ENCODE measurements at regions not wholly inside any gene's neighbourhood (a gene's known extent, or its start where the extent isn't known, plus 50 kb on each side); places are given as distances from the start of the nearest gene placed in this dataset.

DNA sequence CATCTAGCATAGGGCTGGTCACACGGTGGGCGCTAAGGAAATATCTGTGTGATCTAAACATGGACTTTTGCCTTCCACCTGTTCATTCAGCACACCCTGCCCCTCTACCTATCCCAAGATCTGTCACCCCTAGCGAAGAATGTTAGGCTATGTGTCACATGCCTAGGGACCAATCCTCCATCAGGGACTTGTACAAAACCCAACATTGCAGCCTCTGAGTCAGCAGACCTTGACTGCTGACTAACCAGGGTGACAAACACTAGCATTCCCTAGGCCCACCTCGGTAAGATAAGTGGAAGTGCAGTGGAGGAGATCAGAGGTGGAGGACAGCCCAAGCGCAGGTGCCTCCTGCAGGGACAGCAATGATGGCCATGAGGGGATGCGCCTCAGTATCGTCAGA lies 99.2 kb downstream of the SOX11 start:
- Histone ChIP-seq H3K27me3 (ENCODE audit: insufficient read depth, low read length) (no peaks in the 10 kb centered on the region), H3K27ac (ENCODE audit: low read length) (no peak overlapping the region), H3K4me1 (ENCODE audit: insufficient read depth, low read length) (no peaks in the 10 kb centered on the region), H3K9ac (ENCODE audit: low read depth, low read length) (no peak overlapping the region), H3K4me3 (ENCODE audit: low read length) (no peak overlapping the region), H3K9me3 (ENCODE audit: insufficient read depth, low read depth, low read length) (peaks cover 17% of the 10 kb centered on the region), H3K36me3 (ENCODE audit: insufficient read depth, low read depth, low read length) (no peaks in the 10 kb centered on the region)

DNA sequence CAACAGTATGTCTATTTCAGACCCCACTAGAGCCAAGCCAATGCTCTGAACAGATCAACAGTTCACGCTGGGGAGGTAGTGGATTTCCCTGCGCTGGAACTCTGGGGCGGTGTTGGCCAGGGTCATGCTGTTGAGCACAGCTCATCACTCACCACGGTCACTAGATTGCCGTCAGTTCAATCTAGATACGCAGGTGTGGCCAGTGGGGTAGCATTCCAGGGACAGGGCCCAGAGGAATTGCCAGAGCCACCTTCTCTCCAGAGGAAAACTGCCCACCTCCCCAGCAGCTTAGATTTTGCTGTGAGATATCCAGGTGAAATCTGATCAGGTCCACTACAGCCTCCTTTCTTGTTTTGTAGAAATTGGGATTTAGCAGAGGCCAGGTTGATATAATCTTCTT lies 101.8 kb downstream of the SOX11 start:
- Histone ChIP-seq H3K36me3 (ENCODE audit: insufficient read depth, low read depth, low read length) (no peaks in the 10 kb centered on the region), H3K27me3 (ENCODE audit: insufficient read depth, low read length) (no peaks in the 10 kb centered on the region), H3K4me1 (ENCODE audit: insufficient read depth, low read length) (no peaks in the 10 kb centered on the region), H3K4me3 (ENCODE audit: low read length) (no peak overlapping the region), H3K27ac (ENCODE audit: low read length) (no peak overlapping the region), H3K9ac (ENCODE audit: low read depth, low read length) (no peak overlapping the region), H3K9me3 (ENCODE audit: insufficient read depth, low read depth, low read length) (peaks cover 5% of the 10 kb centered on the region; the same call in 1 of the 2 replicates)

DNA sequence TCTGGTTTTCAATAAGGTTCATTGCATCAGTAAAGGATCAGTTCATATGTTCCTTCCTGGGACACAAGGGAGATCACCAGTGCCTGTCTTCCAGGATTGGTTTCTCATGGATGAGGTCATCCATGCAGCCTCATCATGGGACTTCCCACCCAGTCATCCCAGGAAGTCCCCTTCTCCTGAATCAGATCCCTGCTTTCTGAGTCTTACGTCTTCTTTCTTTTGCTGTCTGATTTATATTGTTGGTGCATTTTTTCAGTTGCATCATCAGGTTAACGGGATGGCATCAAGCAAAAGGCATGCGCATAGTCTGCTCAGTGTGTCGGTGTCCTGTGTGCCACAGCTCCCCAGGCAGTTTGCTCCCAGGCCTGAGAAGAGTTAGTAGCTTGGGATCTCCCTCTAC lies 105.9 kb downstream of the SOX11 start:
- Histone ChIP-seq H3K36me3 (ENCODE audit: insufficient read depth, low read depth, low read length) (no peaks in the 10 kb centered on the region), H3K4me3 (ENCODE audit: low read length) (no peak overlapping the region), H3K9ac (ENCODE audit: low read depth, low read length) (no peak overlapping the region), H3K27ac (ENCODE audit: low read length) (no peak overlapping the region), H3K27me3 (ENCODE audit: insufficient read depth, low read length) (no peaks in the 10 kb centered on the region), H3K9me3 (ENCODE audit: insufficient read depth, low read depth, low read length) (peaks cover 16% of the 10 kb centered on the region), H3K4me1 (ENCODE audit: insufficient read depth, low read length) (no peaks in the 10 kb centered on the region; the same call in 1 of the 2 replicates)

DNA sequence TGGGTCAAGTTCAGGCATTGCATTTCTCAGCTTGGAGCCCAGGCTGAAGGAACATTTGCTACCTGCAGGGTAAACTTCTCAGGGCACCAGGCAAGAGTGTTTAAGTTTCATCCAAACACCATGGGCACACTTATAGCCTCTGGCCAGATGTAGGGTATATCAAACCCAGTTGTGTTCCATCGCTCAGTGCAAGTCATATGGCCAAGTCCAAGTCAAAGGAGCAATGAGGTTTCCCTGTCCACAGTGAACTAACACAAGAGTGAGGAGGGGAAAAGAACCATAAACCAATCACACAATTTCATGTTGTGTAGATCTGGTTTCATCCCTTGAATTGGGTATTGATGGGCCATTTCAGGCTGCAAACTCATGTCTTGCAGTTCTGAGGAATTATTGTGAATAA lies 107.2 kb downstream of the SOX11 start:
- H3K9ac ChIP-seq (ENCODE audit: low read depth, low read length), result no peak overlapping the region

DNA sequence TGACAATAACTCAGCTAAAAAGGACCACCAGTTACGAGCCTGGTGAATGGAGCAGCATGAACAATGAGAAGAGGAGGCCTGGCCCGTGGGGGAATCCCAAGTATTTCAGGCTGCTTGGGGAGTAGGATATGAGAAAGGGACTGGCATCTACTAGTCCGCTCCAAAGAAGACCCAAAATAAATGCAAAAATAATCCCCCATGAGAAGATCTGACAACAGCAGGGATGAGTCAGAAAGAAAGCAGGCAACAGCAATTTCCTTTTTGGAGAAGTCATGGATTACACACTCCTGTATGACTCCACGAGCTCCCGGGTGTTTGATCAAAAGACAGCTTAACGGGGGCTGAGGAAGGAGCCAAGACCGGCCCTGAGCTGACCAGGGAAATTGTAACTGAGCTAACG lies 111.4 kb downstream of the SOX11 start:
- Histone ChIP-seq H3K9me3 (ENCODE audit: insufficient read depth, low read depth, low read length) (peaks cover 16% of the 10 kb centered on the region), H3K4me1 (ENCODE audit: insufficient read depth, low read length) (peaks cover 6% of the 10 kb centered on the region; the same call in 1 of the 2 replicates), H3K4me3 (ENCODE audit: low read length) (no peak overlapping the region), H3K27me3 (ENCODE audit: insufficient read depth, low read length) (no peaks in the 10 kb centered on the region), H3K36me3 (ENCODE audit: insufficient read depth, low read depth, low read length) (no peaks in the 10 kb centered on the region), H3K27ac (ENCODE audit: low read length) (no peak overlapping the region), H3K9ac (ENCODE audit: low read depth, low read length) (no peak overlapping the region)

More for the DNA sequence above, 107.2 kb downstream of the SOX11 start:
- Histone ChIP-seq H3K27ac (ENCODE audit: low read length) (no peak overlapping the region), H3K27me3 (ENCODE audit: insufficient read depth, low read length) (no peaks in the 10 kb centered on the region), H3K4me3 (ENCODE audit: low read length) (no peak overlapping the region), H3K4me1 (ENCODE audit: insufficient read depth, low read length) (peaks cover 6% of the 10 kb centered on the region; the same call in 1 of the 2 replicates), H3K36me3 (ENCODE audit: insufficient read depth, low read depth, low read length) (no peaks in the 10 kb centered on the region), H3K9me3 (ENCODE audit: insufficient read depth, low read depth, low read length) (peaks cover 16% of the 10 kb centered on the region)

DNA sequence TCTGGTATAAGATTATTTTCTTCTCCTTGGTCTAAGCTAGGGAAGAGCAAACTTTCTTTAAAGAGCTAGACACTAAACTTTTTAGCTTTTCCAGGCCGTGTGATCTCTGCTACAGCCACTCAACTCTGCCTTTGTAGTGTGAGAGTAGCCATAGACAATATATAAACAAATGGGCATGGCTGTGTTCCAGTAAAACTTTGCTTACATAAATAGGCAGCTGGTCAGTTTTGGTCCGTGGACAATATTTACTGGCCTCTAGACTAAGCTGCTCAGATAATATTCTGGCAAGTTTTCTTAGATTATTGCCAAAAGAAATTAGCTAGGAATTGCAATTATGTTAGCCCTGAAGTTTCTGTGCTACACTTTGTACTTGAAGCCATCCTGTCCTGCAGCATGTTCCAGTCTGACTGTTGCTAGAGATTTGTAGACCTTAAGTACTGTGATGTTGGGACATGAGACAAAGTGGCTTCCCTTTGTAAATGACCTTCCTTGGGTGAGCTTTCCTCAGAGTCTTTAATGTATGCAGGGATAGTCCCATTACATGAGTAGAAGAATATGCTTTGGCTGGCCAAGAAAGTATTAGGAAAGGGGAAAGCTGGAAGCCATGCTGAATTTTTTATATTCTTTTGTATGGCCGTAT lies 126.9 kb downstream of the SOX11 start:
- Histone ChIP-seq H3K27me3 (ENCODE audit: insufficient read depth, low read length) (no peaks in the 10 kb centered on the region), H3K9ac (ENCODE audit: low read depth, low read length) (no peak overlapping the region), H3K4me1 (ENCODE audit: insufficient read depth, low read length) (peaks cover 3% of the 10 kb centered on the region; the same call in 1 of the 2 replicates)

DNA sequence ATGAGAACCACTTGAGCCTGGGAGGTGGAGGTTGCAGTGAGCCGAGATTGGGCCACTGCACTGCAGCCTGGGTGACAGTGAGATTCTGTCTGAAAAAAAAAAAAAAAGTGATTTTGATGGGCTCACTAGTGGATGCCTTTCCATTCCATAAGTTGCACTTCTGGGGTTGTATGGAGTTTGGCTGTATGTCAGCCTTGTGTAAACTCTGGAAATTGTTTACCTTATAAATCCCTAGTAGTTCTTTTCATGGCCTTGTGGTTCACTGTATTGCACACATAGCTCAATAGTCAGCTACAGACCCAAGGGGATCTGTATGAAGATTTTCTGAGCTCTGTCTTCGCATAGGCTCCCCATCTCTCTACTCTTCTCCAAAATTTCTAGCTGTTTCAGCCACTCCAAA lies 131.9 kb downstream of the SOX11 start:
- Histone ChIP-seq H3K36me3 (ENCODE audit: insufficient read depth, low read depth, low read length) (no peaks in the 10 kb centered on the region), H3K4me1 (ENCODE audit: insufficient read depth, low read length) (peaks cover 3% of the 10 kb centered on the region; the same call in 1 of the 2 replicates), H3K27me3 (ENCODE audit: insufficient read depth, low read length) (no peaks in the 10 kb centered on the region), H3K9ac (ENCODE audit: low read depth, low read length) (no peak overlapping the region), H3K9me3 (ENCODE audit: insufficient read depth, low read depth, low read length) (peaks cover 12% of the 10 kb centered on the region), H3K4me3 (ENCODE audit: low read length) (no peak overlapping the region), H3K27ac (ENCODE audit: low read length) (no peak overlapping the region)

More for the DNA sequence above, 126.9 kb downstream of the SOX11 start:
- Histone ChIP-seq H3K9me3 (ENCODE audit: insufficient read depth, low read depth, low read length) (no peaks in the 10 kb centered on the region), H3K4me3 (ENCODE audit: low read length) (no peak overlapping the region), H3K27ac (ENCODE audit: low read length) (no peak overlapping the region), H3K36me3 (ENCODE audit: insufficient read depth, low read depth, low read length) (no peaks in the 10 kb centered on the region)

DNA sequence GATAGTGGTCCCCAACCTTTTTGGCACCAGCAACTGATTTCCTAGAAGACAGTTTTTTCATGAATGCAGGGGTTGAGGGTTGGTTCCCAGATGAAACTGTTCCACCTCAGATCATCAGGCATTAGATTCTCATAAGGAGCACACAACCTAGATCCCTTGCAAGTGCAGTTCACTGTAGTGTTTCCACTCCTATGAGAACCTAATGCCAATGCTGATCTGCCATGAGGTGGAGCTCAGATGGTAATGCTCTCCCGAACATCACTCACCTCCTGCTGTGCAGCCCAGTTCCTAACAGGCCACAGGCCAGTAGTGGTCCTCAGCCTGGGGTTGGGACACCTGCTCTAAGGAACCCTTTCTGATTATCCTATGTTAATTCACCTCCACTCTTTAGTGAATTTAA lies 133.5 kb downstream of the SOX11 start:
- Histone ChIP-seq H3K27me3 (ENCODE audit: insufficient read depth, low read length) (no peaks in the 10 kb centered on the region), H3K4me3 (ENCODE audit: low read length) (no peak overlapping the region), H3K36me3 (ENCODE audit: insufficient read depth, low read depth, low read length) (no peaks in the 10 kb centered on the region), H3K4me1 (ENCODE audit: insufficient read depth, low read length) (peaks cover 3% of the 10 kb centered on the region; the same call in 1 of the 2 replicates), H3K27ac (ENCODE audit: low read length) (no peak overlapping the region), H3K9me3 (ENCODE audit: insufficient read depth, low read depth, low read length) (peaks cover 12% of the 10 kb centered on the region), H3K9ac (ENCODE audit: low read depth, low read length) (no peak overlapping the region)

DNA sequence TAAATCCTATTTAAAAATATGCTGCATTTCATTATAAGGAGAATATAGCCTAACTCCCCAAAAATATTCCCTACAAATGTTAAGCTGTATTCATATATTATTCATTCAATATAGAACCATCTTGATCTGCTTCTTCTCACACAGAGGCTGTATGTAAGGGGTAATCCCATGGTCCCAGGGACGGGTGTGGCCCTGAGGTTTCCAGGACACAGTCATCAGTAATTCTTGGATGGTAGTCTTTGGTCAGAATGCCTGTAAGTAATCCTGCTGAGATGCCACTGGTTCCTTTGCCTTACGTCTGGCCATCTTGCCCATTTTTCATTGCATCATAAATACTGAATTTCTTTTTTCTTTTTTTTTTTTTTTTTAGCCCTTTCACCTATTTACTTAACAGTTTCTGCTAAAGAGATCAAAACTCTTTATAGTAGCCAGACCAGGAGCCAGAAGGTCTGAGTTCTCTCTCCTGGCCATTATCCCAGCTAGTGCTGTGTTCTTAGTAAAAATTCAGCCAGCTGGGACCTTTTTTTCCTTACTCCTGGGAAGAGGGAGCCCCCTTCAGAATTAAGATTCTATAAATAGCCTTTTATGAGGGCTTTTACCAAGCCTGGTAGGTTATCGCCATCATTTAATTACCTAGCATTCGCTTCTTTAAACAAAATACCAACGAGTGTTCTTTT lies 134.9 kb downstream of the SOX11 start:
- Histone ChIP-seq H3K27me3 (ENCODE audit: insufficient read depth, low read length) (no peaks in the 10 kb centered on the region), H3K9me3 (ENCODE audit: insufficient read depth, low read depth, low read length) (peaks cover 12% of the 10 kb centered on the region), H3K9ac (ENCODE audit: low read depth, low read length) (no peak overlapping the region), H3K4me1 (ENCODE audit: insufficient read depth, low read length) (no peaks in the 10 kb centered on the region), H3K4me3 (ENCODE audit: low read length) (no peak overlapping the region), H3K36me3 (ENCODE audit: insufficient read depth, low read depth, low read length) (no peaks in the 10 kb centered on the region), H3K27ac (ENCODE audit: low read length) (no peak overlapping the region)

DNA sequence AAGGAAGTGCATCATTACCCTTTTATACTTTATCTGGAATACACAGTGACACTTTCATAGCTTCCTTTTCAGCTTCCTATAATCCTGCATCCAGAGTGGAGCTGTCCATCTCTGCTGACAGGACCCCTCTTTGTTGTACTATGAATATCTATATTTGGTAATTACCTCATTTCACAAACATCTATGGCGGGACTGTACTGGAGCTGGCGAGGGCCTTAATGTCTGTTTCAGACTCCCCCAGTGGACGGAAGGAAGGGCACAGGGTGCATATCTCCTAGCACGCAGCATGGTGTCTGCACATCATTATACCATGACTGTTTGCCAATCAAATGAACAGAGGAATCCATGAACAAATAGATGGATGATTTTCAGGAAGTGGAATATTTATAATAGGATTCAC lies 142.3 kb downstream of the SOX11 start:
- Histone ChIP-seq H3K9ac (ENCODE audit: low read depth, low read length) (no peak overlapping the region), H3K27me3 (ENCODE audit: insufficient read depth, low read length) (no peaks in the 10 kb centered on the region), H3K4me3 (ENCODE audit: low read length) (no peak overlapping the region), H3K27ac (ENCODE audit: low read length) (no peak overlapping the region), H3K4me1 (ENCODE audit: insufficient read depth, low read length) (no peaks in the 10 kb centered on the region), H3K36me3 (ENCODE audit: insufficient read depth, low read depth, low read length) (no peaks in the 10 kb centered on the region), H3K9me3 (ENCODE audit: insufficient read depth, low read depth, low read length) (no peaks in the 10 kb centered on the region)

DNA sequence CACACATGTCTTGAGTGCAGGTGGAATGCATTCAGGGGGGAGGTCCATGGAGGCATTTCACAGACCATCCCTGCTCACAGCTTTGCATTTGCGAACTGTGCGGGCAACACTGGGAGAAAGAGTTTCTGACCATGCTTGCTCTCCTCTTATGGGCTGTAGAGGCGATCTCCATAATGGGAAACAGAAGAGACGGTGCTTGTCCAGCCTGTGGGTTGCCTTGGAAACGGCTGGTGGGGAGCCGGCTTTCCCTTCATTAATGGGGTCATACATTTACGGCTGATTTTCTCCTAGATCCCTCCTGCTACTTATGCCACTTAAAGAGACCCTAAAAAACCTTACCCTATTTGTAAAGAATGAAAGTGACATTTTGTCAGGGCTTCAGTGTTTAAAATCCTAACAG lies 147.4 kb downstream of the SOX11 start:
- no peak overlapping the region for H3K9ac ChIP-seq (ENCODE audit: low read depth, low read length)
- no peaks in the 10 kb centered on the region for H3K4me1 ChIP-seq (ENCODE audit: insufficient read depth, low read length)
- H3K4me3 ChIP-seq (ENCODE audit: low read length), result no peak overlapping the region
- H3K27ac ChIP-seq (ENCODE audit: low read length), result no peak overlapping the region
- no peaks in the 10 kb centered on the region for H3K27me3 ChIP-seq (ENCODE audit: insufficient read depth, low read length)
- no peaks in the 10 kb centered on the region for H3K9me3 ChIP-seq (ENCODE audit: insufficient read depth, low read depth, low read length)
- no peaks in the 10 kb centered on the region for H3K36me3 ChIP-seq (ENCODE audit: insufficient read depth, low read depth, low read length)

DNA sequence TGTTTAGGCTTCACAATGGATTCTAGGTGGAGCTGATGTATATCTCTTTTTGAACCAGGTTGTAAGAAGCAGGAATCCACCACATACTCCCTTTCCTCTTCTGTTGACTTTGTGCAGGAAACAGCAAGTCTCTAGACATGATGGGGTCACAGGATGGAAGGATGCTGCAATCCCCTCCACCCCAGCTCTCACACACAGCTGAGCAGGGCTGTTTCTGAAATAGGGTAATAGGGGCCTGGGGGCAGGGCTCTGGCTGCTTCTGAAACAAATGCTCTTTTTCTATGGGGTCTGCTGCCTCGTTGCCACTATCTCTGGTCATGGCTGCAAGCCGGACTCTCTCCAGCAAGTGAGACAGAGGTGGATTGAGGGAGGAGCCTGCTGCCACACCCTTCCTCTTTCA lies 148.9 kb downstream of the SOX11 start:
- Histone ChIP-seq H3K4me3 (ENCODE audit: low read length) (no peak overlapping the region), H3K4me1 (ENCODE audit: insufficient read depth, low read length) (no peaks in the 10 kb centered on the region), H3K27ac (ENCODE audit: low read length) (no peak overlapping the region), H3K36me3 (ENCODE audit: insufficient read depth, low read depth, low read length) (no peaks in the 10 kb centered on the region), H3K9ac (ENCODE audit: low read depth, low read length) (no peak overlapping the region), H3K9me3 (ENCODE audit: insufficient read depth, low read depth, low read length) (no peaks in the 10 kb centered on the region), H3K27me3 (ENCODE audit: insufficient read depth, low read length) (no peaks in the 10 kb centered on the region)
